Naive thymus-derived CD8-positive, alpha-beta T cell (primary cell): ENCODE measurements at regions not wholly inside any gene's neighbourhood (a gene's known extent, or its start where the extent isn't known, plus 50 kb on each side); places are given as distances from the start of the nearest gene placed in this dataset.

Source experiments
- ATAC-seq, 2 donors: fragments of 150-1000 bp; cut with Tn5 transposase in 1 of 2; sonication (Bioruptor Pico), chemical (Tn5 transposase) in 1 of 2; 1 replicate in 1 of 2; 2 replicates in 1 of 2; pipeline ENCODE4 v1.10.0; 2021; ENCODE audit warnings: mild to moderate bottlenecking in 2 of 2, moderate library complexity in 2 of 2
- POLR2A ChIA-PET: fragments of 350-600 bp; sonication (Branson Sonifier 250); formaldehyde crosslinking; loops from one replicate; lab custom pipeline; 2021; ENCODE audit warnings: antibody characterized with exemption; lab: Charles Lee
- DNase-seq, 10 donors: peaks; one replicate each; pipeline versions ENCODE4 v3.0.0 to v3.0.0-alpha.2; 2020 to 2022
- H3K27ac Mint-ChIP-seq, 10 donors: one replicate each; pipeline ENCODE4 v1.8.0; 2020 to 2022; ENCODE audit warnings: mild to moderate bottlenecking in 10 of 10, mixed read lengths in 10 of 10, moderate library complexity in 4 of 10, inconsistent platforms in 1 of 10
- H3K27me3 Mint-ChIP-seq, 5 donors: one replicate each; pipeline ENCODE4 v1.8.0; 2021 to 2022; ENCODE audit warnings: mixed read lengths in 5 of 5
- H3K36me3 Mint-ChIP-seq, 3 donors: one replicate each; pipeline ENCODE4 v1.8.0; 2020 to 2022; ENCODE audit warnings: mixed read lengths in 3 of 3, mild to moderate bottlenecking in 2 of 3, inconsistent platforms in 1 of 3
- H3K4me1 Mint-ChIP-seq, 4 donors: one replicate each; pipeline ENCODE4 v1.8.0; 2021 to 2022; ENCODE audit warnings: mixed read lengths in 4 of 4
- H3K4me3 Mint-ChIP-seq, 10 donors: one replicate each; pipeline ENCODE4 v1.8.0; 2020 to 2022; ENCODE audit warnings: mild to moderate bottlenecking in 10 of 10, mixed read lengths in 10 of 10, moderate library complexity in 6 of 10, inconsistent platforms in 1 of 10
- H3K9me3 Mint-ChIP-seq, 9 donors: one replicate each; pipeline ENCODE4 v1.8.0; 2020 to 2022; ENCODE audit warnings: mixed read lengths in 9 of 9, mild to moderate bottlenecking in 3 of 9, inconsistent platforms in 1 of 9, moderate library complexity in 1 of 9

DNA sequence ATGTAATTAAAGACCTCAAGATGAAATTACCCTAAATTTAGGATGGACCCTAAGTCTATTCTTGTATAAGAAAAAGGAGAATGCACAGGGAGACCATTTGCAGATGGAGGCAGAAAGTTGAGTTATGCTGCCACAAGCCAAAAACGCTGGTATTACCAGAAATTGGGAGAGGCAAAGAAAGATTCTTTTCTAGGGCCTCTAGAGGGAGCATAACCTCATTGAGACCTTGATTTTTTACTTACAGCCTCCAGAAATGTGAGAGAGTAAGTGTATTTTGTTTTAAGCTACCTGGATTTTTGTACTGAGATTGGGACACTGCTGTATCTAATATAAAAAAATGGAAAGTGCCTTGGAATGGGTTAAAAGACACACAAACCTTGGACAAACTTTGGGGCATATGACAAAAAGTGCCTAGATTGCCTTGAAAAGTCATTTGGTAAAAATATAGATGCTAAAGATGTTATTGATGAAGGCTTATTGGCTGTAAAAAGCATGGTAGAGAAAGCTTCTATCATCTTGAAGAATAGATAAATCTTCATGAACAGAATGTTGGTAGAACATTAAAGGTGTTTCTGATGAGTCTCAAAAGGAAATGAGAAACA is 174.7 kb upstream of the PRDM9 start:
- Mint-ChIP-seq H3K9me3 (peaks cover 0 to 17% (median 7%) of the 10 kb centered on the region in 9 donors), H3K4me3 (no peak overlapping the region), H3K27me3 (no peaks in the 10 kb centered on the region), H3K27ac (no peak overlapping the region), H3K4me1 (no peaks in the 10 kb centered on the region), H3K36me3 (no peaks in the 10 kb centered on the region)
- POLR2A ChIA-PET, result no interaction called here
- no peak for DNase-seq
- ATAC-seq, result no peak

DNA sequence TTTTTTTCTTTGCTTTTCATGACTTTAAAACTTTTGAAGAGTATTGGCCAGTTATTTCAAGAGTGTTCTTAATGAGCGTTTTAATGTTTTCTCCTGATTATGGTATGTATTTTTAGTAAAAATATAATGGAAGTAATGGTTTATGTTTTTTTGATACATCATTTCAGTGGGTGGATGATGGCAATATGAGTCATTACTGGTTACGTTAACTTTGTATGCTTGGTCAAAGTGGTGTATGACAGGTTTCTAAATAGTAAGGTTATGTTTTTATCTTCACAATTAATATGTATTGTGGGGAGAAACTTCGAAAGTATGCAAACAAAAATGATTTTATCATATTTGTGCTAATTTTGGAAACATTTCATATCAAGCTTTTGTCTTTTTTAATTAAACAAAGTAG is 176.7 kb upstream of the PRDM9 start:
- no peak for ATAC-seq
- Mint-ChIP-seq H3K4me3 (no peak overlapping the region), H3K36me3 (peaks cover 0 to 4% (median 0%) of the 10 kb centered on the region in 3 donors), H3K9me3 (peaks cover 0 to 31% (median 7%) of the 10 kb centered on the region in 9 donors), H3K27ac (no peak overlapping the region), H3K27me3 (no peaks in the 10 kb centered on the region), H3K4me1 (no peaks in the 10 kb centered on the region)
- no peak for DNase-seq
- POLR2A ChIA-PET, result no interaction called here

GRCh38 chr5:23319901-23320300 is 187.5 kb upstream of the PRDM9 start:
- Mint-ChIP-seq H3K27ac (no peak overlapping the region), H3K4me3 (no peak overlapping the region), H3K36me3 (peaks cover 0 to 2% (median 0%) of the 10 kb centered on the region in 3 donors), H3K9me3 (peaks cover 9 to 30% (median 22%) of the 10 kb centered on the region in 9 donors), H3K27me3 (no peaks in the 10 kb centered on the region), H3K4me1 (no peaks in the 10 kb centered on the region)
- ATAC-seq (no peak), DNase-seq (no peak)
- POLR2A ChIA-PET, result no interaction called here

DNA sequence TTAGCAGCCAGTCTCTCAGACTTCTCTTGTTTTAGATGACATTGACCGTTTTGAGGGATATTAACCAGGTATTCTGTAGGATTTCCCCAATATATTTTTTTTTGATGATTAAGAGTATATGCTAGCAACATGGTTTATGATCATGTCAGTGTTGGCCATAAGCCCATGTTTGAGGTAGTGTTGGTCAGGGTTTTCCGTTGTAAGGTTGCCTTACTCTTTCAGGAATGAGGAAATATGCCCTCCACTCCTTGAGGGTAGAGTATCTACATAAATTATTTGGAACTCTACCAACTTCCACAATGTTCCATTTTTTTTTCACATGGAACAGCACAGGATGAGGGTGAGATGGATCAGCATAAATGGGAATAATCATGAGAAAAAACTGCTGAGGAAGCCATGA is 188.4 kb upstream of the PRDM9 start:
- POLR2A ChIA-PET, result no interaction called here

DNA sequence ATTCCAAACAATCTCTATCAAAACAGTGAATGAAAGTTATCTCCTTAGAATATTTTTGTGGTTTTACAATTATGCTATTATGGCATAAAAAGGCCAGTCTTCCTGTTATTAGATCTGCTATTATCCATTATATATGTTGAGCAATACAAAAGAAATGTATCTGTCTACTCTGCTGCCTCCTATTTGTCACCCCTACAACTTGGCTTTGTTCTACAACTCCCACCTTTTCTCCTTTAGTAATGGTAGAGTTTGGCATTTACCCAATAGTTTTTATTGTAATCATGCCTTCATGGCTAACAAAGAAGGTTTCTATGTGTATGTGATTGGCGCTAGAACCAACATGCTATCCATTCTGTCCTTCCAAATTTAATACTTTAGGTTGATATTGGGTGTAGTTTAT is 189.2 kb upstream of the PRDM9 start:
- H3K27me3 Mint-ChIP-seq, result no peaks in the 10 kb centered on the region

More for the DNA sequence above, 188.4 kb upstream of the PRDM9 start:
- ATAC-seq (no peak), DNase-seq (no peak)
- no peaks in the 10 kb centered on the region for H3K36me3 Mint-ChIP-seq
- H3K9me3 Mint-ChIP-seq, result peaks cover 8 to 30% (median 18%) of the 10 kb centered on the region in 9 donors
- no peak overlapping the region for H3K27ac Mint-ChIP-seq
- no peaks in the 10 kb centered on the region for H3K27me3 Mint-ChIP-seq
- no peak overlapping the region for H3K4me3 Mint-ChIP-seq
- H3K4me1 Mint-ChIP-seq, result no peaks in the 10 kb centered on the region

GRCh38 chr5:23316060-23316591 is 191.3 kb upstream of the PRDM9 start:
- H3K27ac Mint-ChIP-seq, result no peak overlapping the region
- ATAC-seq (no peak), DNase-seq (no peak)
- H3K27me3 Mint-ChIP-seq, result no peaks in the 10 kb centered on the region
- H3K4me1 Mint-ChIP-seq, result no peaks in the 10 kb centered on the region
- H3K36me3 Mint-ChIP-seq, result no peaks in the 10 kb centered on the region
- POLR2A ChIA-PET, result no interaction called here
- peaks cover 4 to 45% (median 17%) of the 10 kb centered on the region in 9 donors for H3K9me3 Mint-ChIP-seq
- no peak overlapping the region for H3K4me3 Mint-ChIP-seq

More for the DNA sequence above, 189.2 kb upstream of the PRDM9 start:
- Mint-ChIP-seq H3K4me1 (no peaks in the 10 kb centered on the region), H3K9me3 (peaks cover 4 to 32% (median 15%) of the 10 kb centered on the region in 9 donors), H3K4me3 (no peak overlapping the region), H3K27ac (no peak overlapping the region), H3K36me3 (no peaks in the 10 kb centered on the region)
- DNase-seq (no peak), ATAC-seq (no peak)
- POLR2A ChIA-PET, result no interaction called here

- Mint-ChIP-seq H3K4me3 (no peak overlapping the region), H3K27me3 (no peaks in the 10 kb centered on the region), H3K36me3 (no peaks in the 10 kb centered on the region), H3K4me1 (no peaks in the 10 kb centered on the region), H3K27ac (no peak overlapping the region), H3K9me3 (peaks cover 5 to 54% (median 17%) of the 10 kb centered on the region in 9 donors)
- POLR2A ChIA-PET, result no interaction called here
- DNase-seq (no peak), ATAC-seq (no peak)
Observed at GRCh38 chr5:23314827-23315226, 192.6 kb upstream of the PRDM9 start.

DNA sequence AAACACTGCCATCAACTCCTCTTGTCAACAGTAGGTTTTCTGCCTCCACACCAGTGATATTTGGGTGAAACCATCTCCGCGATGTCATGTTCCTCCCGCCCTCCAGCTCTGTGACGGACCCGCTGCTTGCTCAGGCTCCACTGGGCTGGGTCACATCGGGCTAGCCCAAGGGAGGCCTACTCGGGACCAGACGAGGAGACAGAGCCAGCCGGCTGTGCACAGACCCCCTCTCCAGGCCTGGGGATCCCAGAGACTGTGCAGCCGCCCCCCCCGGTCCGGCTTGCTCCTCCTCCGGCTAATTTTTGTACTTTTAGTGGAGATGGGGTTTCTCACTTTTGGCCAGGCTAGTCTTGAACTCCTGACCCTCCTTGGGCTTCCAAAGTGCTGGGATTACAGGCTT is 202.4 kb upstream of the PRDM9 start:
- Mint-ChIP-seq H3K27me3 (no peaks in the 10 kb centered on the region), H3K36me3 (peaks cover 0 to 3% (median 0%) of the 10 kb centered on the region in 3 donors), H3K27ac (no peak overlapping the region), H3K4me1 (no peaks in the 10 kb centered on the region), H3K9me3 (peaks cover 5 to 50% (median 13%) of the 10 kb centered on the region in 9 donors), H3K4me3 (no peak overlapping the region)
- ATAC-seq (no peak), DNase-seq (no peak)
- POLR2A ChIA-PET, result no interaction called here

DNA sequence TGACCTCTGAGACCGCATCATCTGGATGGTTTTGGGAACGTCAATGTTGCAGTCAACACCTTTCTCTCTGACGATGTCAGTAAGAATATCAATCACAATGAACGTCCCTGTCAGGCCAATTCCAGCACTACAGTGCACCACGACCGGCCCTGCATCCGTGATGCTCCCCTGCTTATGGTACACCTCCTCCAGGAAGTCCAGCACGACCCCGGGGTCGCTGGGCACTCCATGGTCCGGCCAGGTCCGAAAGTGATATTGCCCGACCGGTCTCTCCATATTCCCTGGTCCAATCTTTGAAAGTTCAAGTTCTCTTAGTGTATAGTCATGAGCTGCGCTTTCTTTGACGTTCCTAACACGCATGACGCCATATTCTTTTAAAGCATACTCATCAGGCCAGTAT is 203.6 kb upstream of the PRDM9 start:
- no peak for DNase-seq
- Mint-ChIP-seq H3K9me3 (peaks cover 4 to 48% (median 14%) of the 10 kb centered on the region in 9 donors), H3K27me3 (no peaks in the 10 kb centered on the region), H3K4me3 (no peak overlapping the region), H3K36me3 (peaks cover 0 to 3% (median 0%) of the 10 kb centered on the region in 3 donors), H3K27ac (no peak overlapping the region), H3K4me1 (no peaks in the 10 kb centered on the region)
- POLR2A ChIA-PET, result no interaction called here
- ATAC-seq, result no peak

DNA sequence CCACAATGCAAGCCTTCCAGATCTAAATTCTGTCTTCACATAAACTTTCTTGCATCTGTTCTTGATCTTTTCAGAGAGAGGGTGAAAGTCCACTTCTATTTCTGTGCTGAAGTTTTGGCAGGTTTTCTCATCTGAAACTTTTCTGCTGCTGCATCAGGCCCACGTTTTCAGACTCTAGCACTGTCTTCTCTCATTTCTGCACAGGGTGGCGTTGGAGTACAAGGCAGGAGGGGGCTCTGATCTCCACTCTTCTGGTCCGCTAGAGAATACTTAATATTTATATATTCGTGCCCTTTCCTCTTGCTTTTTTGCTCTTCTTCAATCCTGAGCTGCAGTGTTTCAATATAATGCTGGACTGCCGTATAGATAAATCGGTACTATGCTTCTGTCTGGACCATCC is 204.0 kb upstream of the PRDM9 start:
- H3K27me3 Mint-ChIP-seq, result no peaks in the 10 kb centered on the region
- no peak overlapping the region for H3K4me3 Mint-ChIP-seq
- POLR2A ChIA-PET, result no interaction called here
- H3K9me3 Mint-ChIP-seq, result peaks cover 5 to 47% (median 14%) of the 10 kb centered on the region in 9 donors
- peaks cover 0 to 3% (median 0%) of the 10 kb centered on the region in 3 donors for H3K36me3 Mint-ChIP-seq
- H3K4me1 Mint-ChIP-seq, result no peaks in the 10 kb centered on the region
- DNase-seq, result no peak
- no peak overlapping the region for H3K27ac Mint-ChIP-seq
- ATAC-seq, result no peak

DNA sequence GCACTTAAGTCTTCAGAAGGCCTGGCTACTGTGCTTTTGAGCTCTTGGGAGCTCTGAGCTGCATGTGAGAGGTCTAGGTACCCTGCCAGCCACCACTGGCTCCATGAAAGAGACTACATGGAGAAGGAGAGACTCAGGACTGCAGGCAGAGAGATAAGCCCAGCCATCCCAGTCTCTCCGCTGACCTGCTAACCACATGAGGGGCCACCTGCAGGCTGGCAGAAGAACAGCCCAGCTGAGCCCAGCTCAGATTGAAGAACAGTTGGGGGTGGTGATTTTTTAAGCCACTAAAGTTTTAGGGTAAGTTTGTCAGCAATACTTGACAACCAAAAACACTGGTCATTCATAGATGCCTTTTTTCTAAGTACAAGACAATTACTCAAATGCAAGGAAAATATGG is 205.0 kb upstream of the PRDM9 start:
- POLR2A ChIA-PET, result no interaction called here
- Mint-ChIP-seq H3K27ac (no peak overlapping the region), H3K36me3 (peaks cover 0 to 3% (median 0%) of the 10 kb centered on the region in 3 donors), H3K4me3 (no peak overlapping the region), H3K27me3 (no peaks in the 10 kb centered on the region), H3K9me3 (peaks cover 6 to 37% (median 14%) of the 10 kb centered on the region in 9 donors), H3K4me1 (no peaks in the 10 kb centered on the region)
- no peak for ATAC-seq
- no peak for DNase-seq

GRCh38 chr5:23289162-23289561 is 218.2 kb upstream of the PRDM9 start:
- Mint-ChIP-seq H3K9me3 (peaks cover 5 to 32% (median 16%) of the 10 kb centered on the region in 9 donors), H3K27me3 (no peaks in the 10 kb centered on the region), H3K4me3 (no peak overlapping the region), H3K27ac (no peak overlapping the region), H3K36me3 (no peaks in the 10 kb centered on the region), H3K4me1 (no peaks in the 10 kb centered on the region)
- no peak for ATAC-seq
- DNase-seq, result no peak
- POLR2A ChIA-PET, result no interaction called here

- ATAC-seq (no peak), DNase-seq (no peak)
- Mint-ChIP-seq H3K4me3 (no peak overlapping the region), H3K36me3 (no peaks in the 10 kb centered on the region), H3K27ac (no peak overlapping the region), H3K9me3 (peaks cover 0 to 21% (median 4%) of the 10 kb centered on the region in 9 donors), H3K4me1 (no peaks in the 10 kb centered on the region), H3K27me3 (no peaks in the 10 kb centered on the region)
- POLR2A ChIA-PET, result no interaction called here
Observed at GRCh38 chr5:23284656-23285055, 222.8 kb upstream of the PRDM9 start.

DNA sequence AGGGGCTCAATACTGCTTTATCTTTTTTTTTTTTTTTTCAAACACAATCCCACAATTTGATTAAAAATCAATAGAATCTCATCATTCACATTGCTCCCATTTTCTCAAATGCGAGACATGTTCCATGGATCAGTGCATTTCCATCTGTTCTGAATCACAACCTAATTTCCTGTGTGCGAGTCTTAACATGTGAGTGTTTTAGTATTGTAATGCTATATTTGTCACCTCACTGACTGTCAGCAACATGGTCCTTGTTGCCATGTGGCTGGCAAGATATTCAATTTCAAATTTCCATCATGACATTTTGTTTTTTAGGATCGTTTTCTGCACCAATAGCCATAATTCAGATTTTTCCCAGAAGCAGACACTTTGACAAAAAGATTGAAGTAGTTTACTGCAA is 233.2 kb upstream of the PRDM9 start:
- Mint-ChIP-seq H3K9me3 (peaks cover 0 to 22% (median 7%) of the 10 kb centered on the region in 9 donors), H3K36me3 (no peaks in the 10 kb centered on the region), H3K27me3 (no peaks in the 10 kb centered on the region), H3K4me1 (no peaks in the 10 kb centered on the region), H3K4me3 (no peak overlapping the region), H3K27ac (no peak overlapping the region)
- ATAC-seq, result no peak
- POLR2A ChIA-PET, result no interaction called here
- no peak for DNase-seq
